OCI-LY3 (cell line): ENCODE measurements at regions not wholly inside any gene's neighbourhood (a gene's known extent, or its start where the extent isn't known, plus 50 kb on each side); places are given as distances from the start of the nearest gene placed in this dataset.

Experiments
- EZH2phosphoT487 ChIP-seq: fragments of 200-600 bp; shearing (Covaris generic); IDR thresholded peaks from 2 replicates; pipeline ENCODE4 v1.6.1; 2018; ENCODE audit warnings: antibody characterized with exemption, mixed run types, low read depth
- TF ChIP-seq, protein P1 (sequence below): fragments of 200-600, 300-600 bp; sonication (generic); IDR thresholded peaks from 2 replicates; pipeline ENCODE4 v1.5.1; 2014; ENCODE audit warnings: antibody characterized with exemption, low read length, low read depth

DNA sequence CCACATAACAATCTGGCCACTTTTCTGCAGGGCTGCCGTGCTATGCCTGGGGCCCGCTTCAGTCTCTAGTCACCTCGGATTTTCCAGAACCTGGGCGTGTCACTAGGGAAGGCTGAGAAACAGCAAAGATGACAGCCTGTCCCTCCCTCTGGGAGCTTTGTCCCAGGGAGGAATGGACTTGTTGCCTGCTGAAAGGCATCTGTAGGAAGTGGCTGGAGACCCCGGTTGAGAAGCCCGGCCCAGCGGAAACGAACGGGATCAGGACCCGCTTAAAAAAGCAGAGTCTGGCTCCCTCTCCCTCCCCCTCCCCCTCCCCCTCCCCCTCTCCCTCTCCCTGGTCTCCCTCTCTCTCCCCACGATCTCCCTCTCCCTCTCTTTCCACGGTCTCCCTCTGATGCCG is 149.5 kb upstream of the ZNF516 start:
- TF ChIP-seq EZH2phosphoT487, result no peak
- TF ChIP-seq, protein P1, sequence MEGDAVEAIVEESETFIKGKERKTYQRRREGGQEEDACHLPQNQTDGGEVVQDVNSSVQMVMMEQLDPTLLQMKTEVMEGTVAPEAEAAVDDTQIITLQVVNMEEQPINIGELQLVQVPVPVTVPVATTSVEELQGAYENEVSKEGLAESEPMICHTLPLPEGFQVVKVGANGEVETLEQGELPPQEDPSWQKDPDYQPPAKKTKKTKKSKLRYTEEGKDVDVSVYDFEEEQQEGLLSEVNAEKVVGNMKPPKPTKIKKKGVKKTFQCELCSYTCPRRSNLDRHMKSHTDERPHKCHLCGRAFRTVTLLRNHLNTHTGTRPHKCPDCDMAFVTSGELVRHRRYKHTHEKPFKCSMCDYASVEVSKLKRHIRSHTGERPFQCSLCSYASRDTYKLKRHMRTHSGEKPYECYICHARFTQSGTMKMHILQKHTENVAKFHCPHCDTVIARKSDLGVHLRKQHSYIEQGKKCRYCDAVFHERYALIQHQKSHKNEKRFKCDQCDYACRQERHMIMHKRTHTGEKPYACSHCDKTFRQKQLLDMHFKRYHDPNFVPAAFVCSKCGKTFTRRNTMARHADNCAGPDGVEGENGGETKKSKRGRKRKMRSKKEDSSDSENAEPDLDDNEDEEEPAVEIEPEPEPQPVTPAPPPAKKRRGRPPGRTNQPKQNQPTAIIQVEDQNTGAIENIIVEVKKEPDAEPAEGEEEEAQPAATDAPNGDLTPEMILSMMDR, result no peak
